GM06990 (cell line): ENCODE measurements at regions not wholly inside any gene's neighbourhood (a gene's known extent, or its start where the extent isn't known, plus 50 kb on each side); places are given as distances from the start of the nearest gene placed in this dataset.

Source experiments
- DNase-seq: peaks from one replicate; pipeline ENCODE4 v3.0.0-alpha.2; 2011; ENCODE audit not compliant: insufficient read length; ENCODE audit errors: extremely low read depth
- H3K27me3 ChIP-seq: replicated peaks from 2 replicates; pipeline ENCODE4 v1.6.0; 2011; ENCODE audit warnings: low read length; ENCODE audit not compliant: control insufficient read depth, insufficient read depth
- H3K36me3 ChIP-seq: 2 replicates; pipeline ENCODE4 v1.5.1; 2011; ENCODE audit warnings: low read length; ENCODE audit not compliant: control insufficient read depth, insufficient read depth
- H3K4me3 ChIP-seq: replicated peaks from 2 replicates; pipeline ENCODE4 v1.5.1; 2011; ENCODE audit warnings: low read depth, mild to moderate bottlenecking, control low read depth, low read length
- TF ChIP-seq, protein P1 (sequence below): IDR thresholded peaks from 2 replicates; pipeline ENCODE4 v1.5.1; 2011; ENCODE audit warnings: low read length, control low read depth, mild to moderate bottlenecking, inconsistent platforms; ENCODE audit not compliant: insufficient read depth, poor library complexity, severe bottlenecking

DNA sequence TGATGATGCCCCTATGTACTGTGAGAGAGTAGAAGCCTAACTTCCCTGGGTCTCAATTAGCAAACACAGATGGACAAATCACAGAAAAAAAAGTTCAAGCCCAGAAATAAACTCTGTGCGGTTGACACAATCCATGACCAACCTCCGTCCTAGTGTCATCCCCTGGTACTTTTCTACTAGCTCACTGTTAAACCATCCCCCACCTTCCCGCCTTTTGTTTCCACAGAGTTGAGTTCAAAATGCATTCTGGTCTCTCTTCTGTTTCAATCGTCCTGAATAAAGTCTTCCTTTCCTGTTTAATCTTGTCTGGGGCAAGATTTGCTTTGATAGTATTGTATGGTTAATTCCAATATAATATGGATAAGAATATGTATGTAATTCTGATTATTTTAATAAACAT, 199.9 kb downstream of the SLC6A15 start:
- no peaks in the 10 kb centered on the region for H3K27me3 ChIP-seq
- H3K4me3 ChIP-seq = no peak overlapping the region
- H3K36me3 ChIP-seq = no peaks in the 10 kb centered on the region
- no peak for DNase-seq
- TF ChIP-seq, protein P1, sequence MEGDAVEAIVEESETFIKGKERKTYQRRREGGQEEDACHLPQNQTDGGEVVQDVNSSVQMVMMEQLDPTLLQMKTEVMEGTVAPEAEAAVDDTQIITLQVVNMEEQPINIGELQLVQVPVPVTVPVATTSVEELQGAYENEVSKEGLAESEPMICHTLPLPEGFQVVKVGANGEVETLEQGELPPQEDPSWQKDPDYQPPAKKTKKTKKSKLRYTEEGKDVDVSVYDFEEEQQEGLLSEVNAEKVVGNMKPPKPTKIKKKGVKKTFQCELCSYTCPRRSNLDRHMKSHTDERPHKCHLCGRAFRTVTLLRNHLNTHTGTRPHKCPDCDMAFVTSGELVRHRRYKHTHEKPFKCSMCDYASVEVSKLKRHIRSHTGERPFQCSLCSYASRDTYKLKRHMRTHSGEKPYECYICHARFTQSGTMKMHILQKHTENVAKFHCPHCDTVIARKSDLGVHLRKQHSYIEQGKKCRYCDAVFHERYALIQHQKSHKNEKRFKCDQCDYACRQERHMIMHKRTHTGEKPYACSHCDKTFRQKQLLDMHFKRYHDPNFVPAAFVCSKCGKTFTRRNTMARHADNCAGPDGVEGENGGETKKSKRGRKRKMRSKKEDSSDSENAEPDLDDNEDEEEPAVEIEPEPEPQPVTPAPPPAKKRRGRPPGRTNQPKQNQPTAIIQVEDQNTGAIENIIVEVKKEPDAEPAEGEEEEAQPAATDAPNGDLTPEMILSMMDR = no peak

DNA sequence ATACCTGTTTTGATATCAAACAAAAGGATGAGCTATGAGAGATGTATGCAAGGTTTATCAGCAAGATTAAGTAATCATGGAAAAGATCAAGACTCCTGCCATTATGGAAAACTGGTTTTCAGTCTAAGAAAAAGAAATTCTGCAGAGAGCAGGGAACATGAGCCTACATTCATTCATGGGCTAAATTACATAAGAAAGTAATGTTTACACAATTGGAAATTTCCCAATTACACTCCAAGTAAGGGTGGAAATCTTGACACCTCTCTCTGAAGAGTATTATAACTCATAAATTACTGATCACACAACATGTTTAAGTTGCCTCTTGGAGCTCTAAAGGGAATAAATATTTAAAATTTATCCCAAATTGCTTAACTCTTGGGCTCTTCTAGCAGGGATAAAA, 206.2 kb downstream of the SLC6A15 start:
- Histone ChIP-seq H3K27me3 (no peaks in the 10 kb centered on the region), H3K4me3 (no peak overlapping the region), H3K36me3 (no peaks in the 10 kb centered on the region)
- TF ChIP-seq, protein P1 = no peak
- DNase-seq = no peak

DNA sequence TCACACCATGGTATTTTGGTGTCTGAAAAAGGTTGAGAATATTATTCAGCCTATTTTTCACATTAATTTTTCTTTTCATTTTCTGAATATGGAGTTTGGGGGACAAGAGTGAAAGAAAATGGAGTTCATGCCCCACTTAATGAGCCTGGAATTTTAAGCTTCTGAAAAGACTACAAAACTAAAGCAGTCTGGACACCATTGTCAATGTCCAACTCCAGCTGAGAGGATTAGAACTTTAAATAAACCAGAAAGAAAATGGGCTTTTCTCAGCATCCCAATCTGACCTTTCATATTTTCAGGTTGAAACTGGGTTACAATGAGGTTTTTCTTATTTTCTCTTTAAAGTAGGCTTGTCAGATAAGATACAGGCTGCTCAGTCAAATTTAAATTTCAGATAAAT, 207.7 kb downstream of the SLC6A15 start:
- TF ChIP-seq, protein P1 = no peak
- no peak overlapping the region for H3K4me3 ChIP-seq
- no peaks in the 10 kb centered on the region for H3K36me3 ChIP-seq
- DNase-seq = no peak
- H3K27me3 ChIP-seq = no peaks in the 10 kb centered on the region

- Histone ChIP-seq H3K4me3 (no peak overlapping the region), H3K27me3 (no peaks in the 10 kb centered on the region), H3K36me3 (no peaks in the 10 kb centered on the region)
- TF ChIP-seq, protein P1 = no peak
- DNase-seq = no peak
Measured at GRCh38 chr12:84702001-84702400, 210.6 kb downstream of the SLC6A15 start.

GRCh38 chr12:84701041-84701440, 211.6 kb downstream of the SLC6A15 start:
- no peak for DNase-seq
- H3K27me3 ChIP-seq = no peaks in the 10 kb centered on the region
- no peaks in the 10 kb centered on the region for H3K36me3 ChIP-seq
- no peak overlapping the region for H3K4me3 ChIP-seq
- TF ChIP-seq, protein P1 = no peak
